Astrocyte of the cerebellum (primary cell): ENCODE measurements at regions not wholly inside any gene's neighbourhood (a gene's known extent, or its start where the extent isn't known, plus 50 kb on each side); places are given as distances from the start of the nearest gene placed in this dataset.

Experiments
- DNase-seq: peaks from one replicate; pipeline ENCODE4 v3.0.0-alpha.2; 2011; ENCODE audit warnings: low read depth
- H3K4me3 ChIP-seq: 2 replicates; pipeline ENCODE4 v1.5.1; 2011; ENCODE audit warnings: mild to moderate bottlenecking, low read depth, low read length, moderate library complexity
- CTCF ChIP-seq: IDR thresholded peaks from 2 replicates; pipeline ENCODE4 v1.5.1; 2012; ENCODE audit warnings: low read length, low read depth, moderate library complexity, mild to moderate bottlenecking; ENCODE audit errors: missing control alignments
- in situ Hi-C: cut with HindIII; loops from 2 replicates; pipeline ENCODE4 v1.10.0; 2017; ENCODE audit warnings: low sequenced_read_pairs

GRCh38 chr18:38406607-38407006, 841.0 kb upstream of the CELF4 start:
- no peak overlapping the region for H3K4me3 ChIP-seq
- no peak for DNase-seq
- no peak for TF ChIP-seq CTCF
- in situ Hi-C loops, result no loop called here

- in situ Hi-C loops, result no loop called here
- no peak for TF ChIP-seq CTCF
- no peak for DNase-seq
- H3K4me3 ChIP-seq, result no peak overlapping the region
These were observed 836.9 kb upstream of the CELF4 start for GRCh38 chr18:38402509-38402908.

GRCh38 chr18:38397094-38397493, 831.5 kb upstream of the CELF4 start:
- H3K4me3 ChIP-seq, result no peak overlapping the region
- DNase-seq, result no peak
- in situ Hi-C loops, result loop anchor here (5.0 kb wide), 1 partner anchor 35 kb away; no protein-coding TSS in a partner anchor
- TF ChIP-seq CTCF, result no peak

- H3K4me3 ChIP-seq, result no peak overlapping the region
- no peak for DNase-seq
- no peak for TF ChIP-seq CTCF
- in situ Hi-C loops, result no loop called here
These were observed 820.5 kb upstream of the CELF4 start for GRCh38 chr18:38386146-38386545.

- no peak for DNase-seq
- in situ Hi-C loops, result no loop called here
- no peak for TF ChIP-seq CTCF
- H3K4me3 ChIP-seq, result no peak overlapping the region
These were observed 804.4 kb upstream of the CELF4 start for GRCh38 chr18:38369772-38370690.

- no peak for TF ChIP-seq CTCF
- DNase-seq, result no peak
- H3K4me3 ChIP-seq, result no peak overlapping the region
- in situ Hi-C loops, result no loop called here
These were observed 803.3 kb upstream of the CELF4 start for GRCh38 chr18:38368886-38369285.
